Cardiac muscle cell (in vitro differentiated cells and primary cell): ENCODE measurements at regions not wholly inside any gene's neighbourhood (a gene's known extent, or its start where the extent isn't known, plus 50 kb on each side); places are given as distances from the start of the nearest gene placed in this dataset.

ENCODE experiments used
- DNase-seq, 2 donors: peaks; one replicate each; pipeline versions ENCODE4 v3.0.0 to v3.0.0-alpha.2; 2010 to 2017; ENCODE audit warnings: low read depth in 1 of 2, low spot score in 1 of 2
- H3K27ac ChIP-seq: fragments of 200-600 bp; sonication (generic); 2 replicates; pipeline ENCODE4 v1.5.1; 2016
- H3K27me3 ChIP-seq: fragments of 200-600 bp; sonication (generic); 2 replicates; pipeline ENCODE4 v1.6.0; 2016; ENCODE audit warnings: control low read depth
- H3K36me3 ChIP-seq: fragments of 200-600 bp; sonication (generic); 2 replicates; pipeline ENCODE4 v1.5.1; 2016; ENCODE audit warnings: control low read depth
- H3K4me1 ChIP-seq: fragments of 200-600 bp; sonication (generic); 2 replicates; pipeline ENCODE4 v1.8.1; 2017; ENCODE audit warnings: low read depth, mild to moderate bottlenecking, mixed run types
- H3K4me3 ChIP-seq: fragments of 200-600 bp; sonication (generic); 2 replicates; pipeline ENCODE4 v1.5.1; 2016; ENCODE audit warnings: mild to moderate bottlenecking
- H3K9me3 ChIP-seq: fragments of 200-600 bp; sonication (generic); 2 replicates; pipeline ENCODE4 v1.5.1; 2017; ENCODE audit warnings: low read depth, mild to moderate bottlenecking, control low read depth
- CTCF ChIP-seq: IDR thresholded peaks from 2 replicates; pipeline ENCODE4 v1.5.1; 2012; ENCODE audit warnings: low read depth, mild to moderate bottlenecking, low read length

GRCh38 chr6:141501616-141502015, 631.1 kb upstream of the GJE1 start:
- H3K36me3 ChIP-seq, result no peaks in the 10 kb centered on the region
- H3K27ac ChIP-seq, result no peak overlapping the region
- no peaks in the 10 kb centered on the region for H3K27me3 ChIP-seq
- H3K4me3 ChIP-seq, result no peak overlapping the region
- TF ChIP-seq CTCF, result no peak
- no peak for DNase-seq
- H3K4me1 ChIP-seq, result no peaks in the 10 kb centered on the region
- no peaks in the 10 kb centered on the region for H3K9me3 ChIP-seq

GRCh38 chr6:141498977-141499376, 633.7 kb upstream of the GJE1 start:
- H3K27me3 ChIP-seq, result no peaks in the 10 kb centered on the region
- H3K4me1 ChIP-seq, result no peaks in the 10 kb centered on the region
- no peaks in the 10 kb centered on the region for H3K36me3 ChIP-seq
- H3K9me3 ChIP-seq, result no peaks in the 10 kb centered on the region
- no peak for TF ChIP-seq CTCF
- H3K27ac ChIP-seq, result no peak overlapping the region
- H3K4me3 ChIP-seq, result no peak overlapping the region
- DNase-seq, result no peak

GRCh38 chr6:141492521-141493284, 640.0 kb upstream of the GJE1 start:
- Histone ChIP-seq H3K4me3 (no peak overlapping the region), H3K27ac (no peak overlapping the region), H3K4me1 (no peaks in the 10 kb centered on the region), H3K9me3 (no peaks in the 10 kb centered on the region), H3K36me3 (no peaks in the 10 kb centered on the region), H3K27me3 (no peaks in the 10 kb centered on the region)
- no peak for DNase-seq
- no peak for TF ChIP-seq CTCF

GRCh38 chr6:141491684-141492083, 641.0 kb upstream of the GJE1 start:
- TF ChIP-seq CTCF, result no peak
- DNase-seq, result no peak
- H3K9me3 ChIP-seq, result no peaks in the 10 kb centered on the region
- H3K36me3 ChIP-seq, result no peaks in the 10 kb centered on the region
- no peaks in the 10 kb centered on the region for H3K4me1 ChIP-seq
- no peak overlapping the region for H3K27ac ChIP-seq
- H3K4me3 ChIP-seq, result no peak overlapping the region
- no peaks in the 10 kb centered on the region for H3K27me3 ChIP-seq

- TF ChIP-seq CTCF, result no peak
- Histone ChIP-seq H3K9me3 (no peaks in the 10 kb centered on the region), H3K27ac (no peak overlapping the region), H3K4me1 (no peaks in the 10 kb centered on the region), H3K4me3 (no peak overlapping the region), H3K27me3 (no peaks in the 10 kb centered on the region), H3K36me3 (no peaks in the 10 kb centered on the region)
- DNase-seq, result no peak
Observed at GRCh38 chr6:141490982-141491381, 641.7 kb upstream of the GJE1 start.
